Fibroblast of mammary gland (primary cell): ENCODE measurements at regions not wholly inside any gene's neighbourhood (a gene's known extent, or its start where the extent isn't known, plus 50 kb on each side); places are given as distances from the start of the nearest gene placed in this dataset.

Experiments
- DNase-seq: peaks from one replicate; pipeline ENCODE4 v3.0.0-alpha.2; 2010; ENCODE audit warnings: low read depth
- H3K4me3 ChIP-seq: 2 replicates; pipeline ENCODE4 v1.5.1; 2011; ENCODE audit warnings: low read depth, mild to moderate bottlenecking, low read length, moderate library complexity; ENCODE audit not compliant: control insufficient read depth
- CTCF ChIP-seq: conservative IDR thresholded peaks from 2 replicates; pipeline ENCODE4 v1.5.1; 2011; ENCODE audit warnings: low read depth, low read length, inconsistent platforms; ENCODE audit not compliant: control insufficient read depth, insufficient read depth

GRCh38 chr13:74024314-74024713 is 109.9 kb downstream of the KLF12 start:
- DNase-seq = no peak

GRCh38 chr13:74023484-74023883 is 110.7 kb downstream of the KLF12 start:
- DNase-seq = no peak
- H3K4me3 ChIP-seq = no peak overlapping the region
- no peak for TF ChIP-seq CTCF

More at GRCh38 chr13:74024314-74024713, 109.9 kb downstream of the KLF12 start:
- no peak for TF ChIP-seq CTCF
- no peak overlapping the region for H3K4me3 ChIP-seq

- no peak for DNase-seq
- TF ChIP-seq CTCF = no peak
- no peak overlapping the region for H3K4me3 ChIP-seq
These were observed 112.7 kb downstream of the KLF12 start for GRCh38 chr13:74021505-74021904.

- TF ChIP-seq CTCF = no peak
These were observed 116.2 kb downstream of the KLF12 start for GRCh38 chr13:74018062-74018431.

GRCh38 chr13:74017301-74018061 is 116.7 kb downstream of the KLF12 start:
- no peak for DNase-seq
- TF ChIP-seq CTCF = no peak
- no peak overlapping the region for H3K4me3 ChIP-seq

More at GRCh38 chr13:74018062-74018431, 116.2 kb downstream of the KLF12 start:
- no peak for DNase-seq
- H3K4me3 ChIP-seq = no peak overlapping the region

DNA sequence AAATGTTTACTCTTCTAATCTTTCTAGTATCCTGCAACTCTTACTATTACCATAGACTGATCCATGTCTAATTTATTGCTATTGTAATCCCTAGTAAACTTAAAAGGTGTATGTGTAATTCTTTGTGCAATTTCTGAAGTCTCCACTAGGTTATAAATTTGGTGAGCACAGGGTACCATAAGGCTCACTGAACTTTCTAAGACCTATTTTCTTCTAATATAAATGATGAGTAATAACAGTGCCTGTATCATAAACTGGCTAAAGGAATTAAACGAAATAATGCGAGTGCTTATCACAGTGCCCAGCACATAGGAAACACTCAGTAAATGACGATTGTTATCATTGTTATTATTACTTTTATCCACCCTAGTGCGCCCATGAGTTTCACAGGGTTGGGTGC is 119.1 kb downstream of the KLF12 start:
- peak; percentile 35 for DNase-seq
- no peak overlapping the region for H3K4me3 ChIP-seq

More for the DNA sequence above, 119.1 kb downstream of the KLF12 start:
- TF ChIP-seq CTCF = peak; percentile 29
